ENCODE measurements at regions not wholly inside any gene's neighbourhood (a gene's known extent, or its start where the extent isn't known, plus 50 kb on each side); places are given as distances from the start of the nearest gene placed in this dataset.

GRCh38 chr16:22671301-22672076 lies 142.5 kb upstream of the HS3ST2 start:
- no peak for TF ChIP-seq POLR2A (IDR thresholded peaks at IDR 0.05; ENCODE audit: low read depth, low read length)
- TF ChIP-seq CTCF (conservative IDR thresholded peaks at IDR 0.05; ENCODE audit: low read depth, low read length) = no peak
- TF ChIP-seq CHD1 (IDR thresholded peaks at IDR 0.05; ENCODE audit: low read depth, low read length) = no peak
- no peak for TF ChIP-seq CEBPB (IDR thresholded peaks at IDR 0.05; ENCODE audit: low read depth, low read length)
- TF ChIP-seq RAD21 (IDR thresholded peaks at IDR 0.05; ENCODE audit: low read length) = no peak
- no peak for TF ChIP-seq RCOR1 (IDR thresholded peaks at IDR 0.05; ENCODE audit: insufficient replicate concordance, low read length)
- no peak for TF ChIP-seq MAZ (IDR thresholded peaks at IDR 0.05; ENCODE audit: borderline replicate concordance, low read depth, low read length)
- no peak for TF ChIP-seq USF2 (IDR thresholded peaks at IDR 0.05; ENCODE audit: low read depth, low read length)
